AG08395 (cell line): ENCODE measurements at regions not wholly inside any gene's neighbourhood (a gene's known extent, or its start where the extent isn't known, plus 50 kb on each side); places are given as distances from the start of the nearest gene placed in this dataset.

ENCODE experiments used
- DNase-seq: peaks from one replicate; pipeline ENCODE4 v3.0.0; 2012; ENCODE audit warnings: mixed read lengths, low spot score

DNA sequence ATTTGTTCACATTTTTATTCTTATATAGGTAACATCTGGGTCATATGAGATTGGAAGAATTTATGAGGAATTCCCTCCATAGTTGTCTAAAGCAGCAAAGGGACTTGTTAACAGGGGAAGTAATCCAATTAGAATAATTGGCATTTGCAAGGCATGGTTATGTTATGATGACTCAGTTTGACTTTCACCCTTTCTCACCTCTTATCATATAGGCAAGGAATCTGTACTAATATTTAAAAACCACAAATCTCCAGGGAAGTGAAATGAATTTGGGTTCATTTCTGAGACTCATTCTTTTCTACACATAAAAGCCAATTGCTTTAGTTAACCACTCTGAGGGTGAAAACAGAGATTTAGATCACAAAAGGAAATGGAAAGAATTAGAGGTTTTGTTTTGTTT lies 281.5 kb upstream of the DKK2 start:
- DNase-seq = peak; percentile 3

DNA sequence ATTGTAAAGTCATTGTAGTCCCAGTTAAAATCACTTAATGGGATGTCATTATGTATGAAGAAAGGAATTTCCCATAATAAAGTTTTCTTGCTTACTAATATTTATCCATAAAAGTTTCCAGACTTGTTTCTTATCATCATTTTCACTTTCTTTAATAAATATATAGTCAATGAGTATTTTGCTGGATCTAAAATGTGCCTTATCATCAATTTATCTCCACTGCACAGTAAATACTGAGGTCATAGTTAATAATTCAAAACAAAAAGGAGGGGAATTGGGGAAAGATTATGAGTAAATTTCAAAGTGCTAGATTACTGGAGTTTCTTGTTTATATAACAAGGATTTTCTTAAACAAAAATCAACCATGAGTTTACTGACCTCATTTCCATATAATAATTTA lies 279.5 kb upstream of the DKK2 start:
- no peak for DNase-seq

DNA sequence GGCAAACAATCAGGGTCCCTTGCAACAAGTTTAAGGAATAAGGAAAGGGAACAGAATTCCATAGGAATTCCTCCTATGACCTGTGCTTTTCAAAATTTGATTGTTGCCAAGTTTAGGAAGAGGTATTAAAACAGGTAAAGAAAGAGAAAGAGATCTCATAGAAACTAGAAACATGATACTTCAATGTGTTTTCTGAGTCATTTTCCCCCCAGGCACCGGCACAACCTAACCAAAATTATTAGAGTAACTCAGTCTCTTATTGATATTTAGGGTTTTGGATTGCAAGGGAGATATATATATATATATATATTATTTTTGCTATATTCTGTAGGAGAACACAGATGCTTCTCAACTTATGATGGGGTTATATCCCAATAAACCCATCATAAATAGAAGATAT lies 278.0 kb upstream of the DKK2 start:
- DNase-seq = no peak

DNA sequence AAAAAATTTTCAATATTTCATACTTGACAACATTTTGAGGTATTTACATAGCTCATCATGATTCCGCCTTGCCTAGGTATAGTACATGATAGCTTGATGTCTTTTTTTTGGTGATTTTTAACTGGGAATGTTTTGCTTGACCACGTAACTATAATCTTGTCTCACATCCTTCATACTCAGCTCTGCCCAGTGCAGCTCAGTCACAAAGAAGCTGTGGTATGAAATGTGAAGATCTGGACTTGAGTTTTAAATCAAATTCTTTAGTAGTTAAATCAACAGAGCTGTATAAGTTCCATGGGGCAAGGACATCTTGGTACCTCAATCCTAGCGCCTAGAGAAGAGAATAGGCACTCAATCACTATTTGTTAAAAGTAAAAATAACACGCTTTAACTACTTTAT lies 276.3 kb upstream of the DKK2 start:
- DNase-seq = peak; percentile 7

DNA sequence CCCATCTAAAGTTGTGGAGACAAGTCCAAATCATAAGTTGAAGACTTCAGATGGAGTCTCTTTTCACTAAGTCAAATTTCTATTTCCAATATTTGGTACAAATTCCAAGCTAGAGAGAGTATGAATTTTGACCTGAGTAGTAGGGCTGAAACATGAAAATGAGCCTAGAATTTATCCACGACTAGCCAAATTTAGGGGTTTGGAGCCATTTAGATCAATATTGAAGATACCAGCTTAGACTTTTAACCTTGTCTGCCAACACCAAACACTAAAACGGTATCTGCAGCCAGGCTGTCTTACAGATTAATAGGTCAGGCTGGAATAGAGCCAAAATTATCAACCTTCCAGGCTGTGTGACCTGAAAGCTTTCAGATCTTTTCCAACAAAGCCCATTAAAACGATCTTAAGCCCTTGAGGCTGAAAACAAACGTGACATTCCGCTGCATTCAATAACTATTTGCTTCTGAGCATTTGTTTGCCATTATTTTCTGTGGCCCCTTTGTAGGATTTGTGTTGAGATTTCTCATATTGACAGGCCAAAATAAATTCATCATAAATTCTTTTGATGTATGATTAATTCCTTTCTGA lies 268.7 kb upstream of the DKK2 start:
- no peak for DNase-seq

DNA sequence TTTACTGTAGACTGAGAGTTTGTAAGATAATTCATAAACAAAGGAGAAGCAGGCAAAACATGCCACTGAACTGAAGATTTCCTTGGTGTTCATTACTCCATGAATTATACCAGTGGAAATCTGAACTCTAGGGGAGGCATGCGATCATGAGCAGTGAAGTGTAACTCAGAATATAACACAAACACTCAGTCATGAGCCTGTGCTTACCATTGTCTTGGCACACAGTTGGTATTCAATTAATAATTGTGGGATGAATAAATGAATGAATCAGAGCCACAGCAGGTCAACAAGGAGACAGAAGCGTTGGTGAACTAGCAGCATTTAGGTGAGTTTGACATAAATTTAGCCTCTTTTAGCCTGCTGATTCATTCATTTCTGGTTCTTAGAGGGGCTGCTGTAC lies 263.5 kb upstream of the DKK2 start:
- no peak for DNase-seq

DNA sequence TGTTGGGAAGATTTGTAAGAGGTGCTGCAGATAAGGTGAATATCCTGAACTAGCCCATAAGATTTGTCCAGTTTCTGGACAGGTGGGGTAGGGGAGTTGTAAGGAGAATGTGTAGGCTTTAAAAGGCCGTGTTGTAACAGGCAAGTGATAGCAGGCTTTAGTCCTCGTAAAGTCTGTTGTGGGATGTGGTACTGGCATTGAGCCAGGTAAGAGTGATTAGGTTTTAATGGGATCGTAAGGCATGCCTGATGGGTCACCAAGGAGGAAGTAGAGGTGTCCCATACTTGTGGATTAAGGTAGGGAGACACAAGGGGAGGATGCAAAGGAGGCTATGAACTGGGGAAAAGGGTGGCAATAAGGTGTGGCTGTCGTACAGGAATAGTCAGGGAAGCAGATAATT lies 256.9 kb upstream of the DKK2 start:
- DNase-seq = no peak

DNA sequence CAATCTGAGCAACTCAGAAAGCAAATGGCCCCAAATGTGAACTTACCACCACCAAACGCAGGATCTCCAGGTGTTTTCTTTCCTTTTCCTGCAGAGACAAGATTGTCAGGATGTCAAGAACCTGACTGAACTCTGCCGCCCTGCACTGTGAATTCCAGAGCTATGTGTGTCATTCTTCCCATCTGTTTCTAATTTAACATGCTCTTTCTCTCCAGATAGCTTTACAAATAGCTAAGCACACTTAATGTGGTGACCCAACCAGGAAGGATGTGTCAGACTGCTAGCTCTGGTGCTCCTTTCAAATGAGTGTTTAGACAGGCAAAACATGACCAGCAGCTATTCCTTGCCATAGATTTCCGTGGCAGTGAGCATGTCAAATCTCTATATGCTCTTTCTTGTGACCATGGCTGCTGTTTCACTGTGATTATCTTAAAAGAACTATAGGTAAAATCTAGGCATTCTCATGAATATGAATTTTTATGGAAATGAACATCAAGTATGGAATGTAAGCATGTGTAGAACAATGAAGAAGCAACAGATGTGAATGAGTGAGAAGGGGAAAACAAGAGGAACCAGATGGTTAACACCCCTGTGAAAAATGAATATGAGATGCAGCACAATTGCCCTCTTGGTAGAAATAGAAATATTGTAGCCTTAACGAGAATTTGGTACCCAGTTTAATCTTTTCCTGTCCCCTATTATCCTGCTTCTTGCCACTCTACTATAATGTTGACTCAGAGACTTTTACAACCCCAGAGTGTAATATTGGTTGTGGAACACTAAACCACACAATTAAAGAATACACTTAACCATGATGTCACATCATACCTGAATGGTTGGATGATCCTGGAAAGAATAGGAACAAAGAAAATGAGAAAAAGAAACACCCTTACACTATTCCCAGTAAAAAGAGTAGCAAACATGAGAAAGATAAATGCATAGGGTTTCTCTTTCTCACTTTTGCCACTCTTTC lies 247.8 kb upstream of the DKK2 start:
- peak; percentile 93 for DNase-seq

DNA sequence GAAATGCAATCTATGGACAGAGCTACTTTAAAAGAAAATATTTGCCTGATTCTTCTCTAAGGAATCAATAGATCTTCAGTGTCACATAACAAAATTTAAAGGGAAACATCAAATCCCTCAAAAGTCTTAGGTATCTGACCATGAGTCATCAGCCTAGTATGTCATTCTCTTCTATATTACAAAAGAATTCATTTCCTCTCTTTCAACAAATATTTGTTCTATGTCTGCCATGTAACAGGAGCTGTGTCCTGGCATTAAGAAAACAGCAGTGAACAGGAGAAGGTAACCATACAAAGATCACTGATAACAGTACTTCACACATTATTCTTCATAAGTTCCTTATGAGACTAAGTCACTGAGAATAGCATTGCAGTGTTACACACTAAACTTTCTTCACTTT lies 243.6 kb upstream of the DKK2 start:
- peak; percentile 16 for DNase-seq

DNA sequence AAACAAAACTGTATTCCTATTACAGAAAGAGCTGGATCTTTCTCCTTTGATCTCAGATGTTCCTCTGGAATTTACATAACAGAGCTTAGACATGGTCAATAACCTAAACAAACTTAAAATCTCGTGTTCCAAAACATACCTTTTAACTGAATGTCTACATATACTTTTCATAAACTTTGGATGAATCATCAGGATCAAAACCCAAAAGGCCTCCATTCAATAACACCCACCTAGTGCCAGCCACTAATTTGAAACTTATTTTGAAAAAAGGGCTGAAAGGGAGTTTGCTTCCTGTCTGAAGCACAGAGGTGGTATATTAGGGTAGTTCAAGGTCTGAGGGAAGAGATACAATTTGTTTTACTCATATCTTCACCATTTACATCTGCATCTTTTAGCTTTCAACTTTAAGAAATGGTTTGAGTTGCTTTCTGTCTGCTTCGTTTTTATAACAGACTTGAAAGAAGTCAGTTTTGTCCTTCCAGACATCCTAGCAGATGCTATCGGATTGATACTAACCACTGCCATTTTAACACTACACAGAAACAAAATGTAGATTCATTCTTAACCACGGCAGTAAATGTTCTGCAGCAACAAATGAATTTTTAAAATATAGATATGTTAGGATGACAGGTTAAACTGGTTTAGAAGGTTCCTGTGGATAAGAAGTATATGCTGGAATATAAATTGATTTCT lies 242.8 kb upstream of the DKK2 start:
- DNase-seq = no peak

DNA sequence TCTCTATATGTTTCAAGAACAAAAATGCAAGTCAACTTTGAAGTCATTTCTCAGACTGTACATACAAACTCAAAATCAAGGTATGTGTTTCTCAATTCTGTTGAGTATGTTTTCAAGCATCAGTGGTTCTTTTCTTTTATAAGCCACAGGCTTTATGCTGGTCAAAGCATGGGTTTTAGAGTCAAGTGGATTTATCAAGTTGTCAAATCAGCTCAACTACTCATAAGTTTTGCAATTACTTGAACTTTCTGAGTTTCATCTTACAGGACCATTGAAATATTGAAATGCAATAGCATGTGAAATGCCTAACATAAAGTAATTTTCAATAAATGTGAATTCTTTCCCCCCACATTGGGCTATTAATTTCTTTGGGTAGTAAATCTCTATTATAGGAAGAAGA lies 239.9 kb upstream of the DKK2 start:
- DNase-seq = no peak

DNA sequence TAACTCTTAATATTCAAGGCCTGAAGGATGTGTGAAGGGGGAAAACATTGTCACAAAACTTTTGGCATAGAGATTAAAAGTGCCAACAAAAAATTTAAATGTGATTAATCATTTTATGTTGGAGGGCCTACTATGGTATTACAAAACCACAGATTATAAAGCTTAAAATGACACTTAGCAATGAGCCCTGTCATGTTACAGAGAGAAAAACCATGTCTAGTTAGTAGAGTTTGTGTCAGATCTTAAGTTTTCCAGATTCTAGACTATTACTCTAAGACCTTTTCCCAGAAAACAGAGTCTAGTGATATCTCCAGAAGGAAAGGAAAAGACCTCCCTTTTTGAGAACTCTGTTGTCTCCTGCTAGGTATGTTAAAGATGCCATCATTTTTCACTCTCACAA lies 239.1 kb upstream of the DKK2 start:
- DNase-seq = no peak

DNA sequence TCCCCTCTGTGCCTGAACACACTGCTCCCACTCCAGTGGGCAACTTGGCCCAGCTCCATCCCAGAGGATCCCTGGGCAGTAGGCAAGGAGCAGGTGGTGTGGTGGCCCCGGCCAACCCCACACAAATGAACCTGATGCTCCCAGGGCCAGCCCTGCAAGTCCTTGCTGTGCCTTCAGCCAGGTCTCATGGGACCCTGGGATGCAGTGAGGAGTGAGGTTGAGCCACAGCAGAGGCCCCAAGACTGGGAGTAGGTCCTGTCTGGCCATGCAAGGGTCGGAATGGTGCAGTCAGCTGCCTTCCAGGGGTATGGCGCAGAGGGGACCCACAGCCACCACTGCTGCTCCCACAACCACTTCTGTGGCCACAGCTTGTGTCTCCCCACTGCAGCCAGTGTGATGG lies 234.5 kb upstream of the DKK2 start:
- no peak for DNase-seq

DNA sequence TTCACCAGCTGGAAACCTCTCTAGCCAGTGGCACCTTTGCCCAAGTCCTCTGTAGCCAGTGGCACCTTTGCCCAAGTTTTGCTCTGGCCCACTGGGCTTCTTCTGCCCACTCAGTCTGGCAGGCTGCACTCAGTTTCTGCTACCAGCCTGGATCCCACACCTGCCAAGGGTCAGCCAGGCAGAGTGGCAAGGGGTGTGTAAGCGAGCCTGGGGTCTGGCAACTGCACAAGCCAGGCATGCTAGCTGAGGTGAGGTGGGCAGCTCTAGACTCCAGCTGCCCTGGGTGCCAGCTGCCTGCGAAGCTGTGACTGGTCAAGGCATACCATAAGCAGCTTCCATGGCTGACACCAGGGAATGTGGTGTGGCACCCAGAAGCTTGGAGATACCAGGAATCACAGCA lies 233.1 kb upstream of the DKK2 start:
- no peak for DNase-seq

DNA sequence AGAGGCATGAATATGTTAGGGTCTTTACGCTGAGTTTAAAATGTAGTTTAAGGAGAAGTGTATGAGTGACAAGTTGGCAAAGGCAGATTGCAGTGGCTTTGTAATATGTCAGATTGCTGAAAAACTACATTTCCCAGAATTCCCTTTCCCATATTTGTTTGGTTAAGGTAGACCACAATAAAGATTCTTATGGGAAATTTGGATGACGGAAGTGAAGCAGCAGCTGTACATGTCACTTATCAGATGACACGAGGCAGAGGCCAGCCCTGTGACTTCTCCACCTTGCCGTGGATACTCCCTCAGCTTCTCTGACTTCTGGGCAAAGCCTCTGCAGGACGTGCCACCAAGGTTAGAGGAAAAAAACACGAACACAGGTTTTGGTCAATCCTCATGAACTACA lies 229.7 kb upstream of the DKK2 start:
- no peak for DNase-seq

DNA sequence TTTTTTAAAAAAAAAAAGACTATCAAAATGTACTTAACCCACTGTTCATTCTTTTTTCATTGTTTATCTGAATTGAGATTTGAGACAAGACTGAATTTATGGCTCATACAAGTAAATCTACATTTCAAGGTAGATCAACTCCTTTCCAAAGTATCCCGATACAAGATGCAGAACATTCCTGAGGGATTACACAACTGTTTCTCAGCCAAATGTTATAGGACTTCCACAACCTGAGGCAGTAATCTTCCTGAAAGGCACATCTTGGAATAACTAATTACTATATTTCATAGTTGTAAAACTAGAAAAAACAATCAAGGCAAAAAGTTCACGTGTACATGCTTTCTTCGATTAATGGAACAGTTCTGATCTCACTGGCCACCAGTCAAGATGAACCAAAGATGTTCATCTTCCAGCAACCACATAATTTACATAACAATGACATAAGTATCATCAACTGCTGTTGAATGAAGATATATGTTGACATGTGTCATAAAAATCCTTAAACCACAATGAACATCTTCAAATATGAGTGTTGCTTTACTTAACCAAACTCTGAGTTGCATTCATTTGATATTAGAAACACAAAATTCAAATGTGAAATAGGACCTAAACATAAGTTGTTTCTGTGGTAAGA lies 225.2 kb upstream of the DKK2 start:
- no peak for DNase-seq

DNA sequence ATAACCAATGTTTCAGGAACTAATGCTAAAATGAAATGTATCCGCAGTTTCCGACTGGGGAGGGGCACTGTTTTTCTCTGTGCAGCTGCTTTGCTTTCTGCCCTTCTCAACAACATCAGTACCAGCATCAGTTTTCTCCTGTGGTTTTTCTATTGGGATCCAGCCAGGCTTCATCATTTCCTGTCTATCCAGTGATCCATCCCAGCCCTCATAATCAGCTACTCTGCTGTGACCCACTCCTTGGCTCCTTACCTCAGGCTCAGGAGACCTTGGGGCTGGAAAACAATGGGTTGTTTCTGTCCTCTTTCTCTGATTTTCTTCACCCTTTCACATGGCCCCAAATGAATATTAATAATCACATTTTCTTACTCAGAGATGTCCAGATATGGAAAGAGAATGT lies 222.2 kb upstream of the DKK2 start:
- DNase-seq = peak; percentile 58

DNA sequence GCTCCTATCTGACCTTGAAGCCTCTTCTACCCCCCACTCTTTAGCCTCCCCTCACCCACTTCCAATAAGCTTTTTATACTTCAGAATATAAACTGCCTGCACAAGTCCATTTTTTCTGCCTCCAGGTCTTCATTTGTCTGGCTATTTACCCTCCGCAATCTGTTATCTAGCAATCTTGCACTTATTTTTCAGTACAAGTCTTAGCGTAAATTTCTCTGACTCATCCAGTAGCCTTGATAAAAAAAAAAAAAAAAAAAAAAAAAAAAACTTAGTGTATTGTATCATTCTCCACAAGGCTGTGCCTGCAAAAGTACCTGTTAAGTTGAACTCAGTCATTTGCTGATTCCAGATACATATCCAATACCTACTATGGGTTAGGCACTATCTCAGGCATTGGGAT lies 219.5 kb upstream of the DKK2 start:
- DNase-seq = no peak

DNA sequence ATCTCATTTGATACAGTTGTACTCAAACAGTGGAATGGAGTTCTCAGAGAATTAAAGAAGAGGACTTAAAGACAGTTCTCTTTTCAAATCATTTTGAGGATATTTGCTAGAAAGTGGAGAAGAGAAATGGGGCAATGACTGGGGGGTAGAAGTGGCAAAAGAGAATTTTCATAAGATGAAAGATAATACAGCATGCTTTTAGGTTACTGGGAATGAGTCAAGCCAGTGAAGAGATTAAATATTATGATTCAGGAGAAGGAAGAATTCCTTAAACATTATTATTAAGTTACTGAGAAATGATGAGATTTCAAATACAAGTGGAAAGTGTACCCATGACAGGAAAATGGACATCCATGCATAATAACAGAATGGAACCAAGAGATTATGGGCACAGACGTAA lies 219.0 kb upstream of the DKK2 start:
- no peak for DNase-seq

DNA sequence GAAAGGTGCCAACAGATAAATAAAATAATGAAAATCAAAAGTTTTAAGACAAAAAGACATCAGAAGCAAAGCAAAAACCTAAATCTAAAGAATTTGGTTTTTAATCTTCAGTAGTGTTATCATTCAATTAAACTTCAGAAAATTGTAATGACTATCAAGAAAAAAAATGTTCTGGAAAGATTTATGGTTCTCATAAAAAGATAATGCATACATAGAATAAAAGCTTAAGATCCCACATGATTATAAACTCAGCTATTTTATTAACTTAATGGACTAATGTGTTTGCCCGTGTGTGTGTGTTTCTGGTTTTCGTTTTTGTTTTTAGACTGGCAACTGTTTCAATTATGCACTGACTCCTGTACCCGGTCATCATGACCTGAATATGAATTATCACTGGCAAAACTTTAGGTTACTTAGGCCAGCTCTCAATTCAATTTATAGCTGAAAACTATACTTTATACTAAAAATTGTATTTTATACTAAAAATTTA lies 217.5 kb upstream of the DKK2 start:
- no peak for DNase-seq

DNA sequence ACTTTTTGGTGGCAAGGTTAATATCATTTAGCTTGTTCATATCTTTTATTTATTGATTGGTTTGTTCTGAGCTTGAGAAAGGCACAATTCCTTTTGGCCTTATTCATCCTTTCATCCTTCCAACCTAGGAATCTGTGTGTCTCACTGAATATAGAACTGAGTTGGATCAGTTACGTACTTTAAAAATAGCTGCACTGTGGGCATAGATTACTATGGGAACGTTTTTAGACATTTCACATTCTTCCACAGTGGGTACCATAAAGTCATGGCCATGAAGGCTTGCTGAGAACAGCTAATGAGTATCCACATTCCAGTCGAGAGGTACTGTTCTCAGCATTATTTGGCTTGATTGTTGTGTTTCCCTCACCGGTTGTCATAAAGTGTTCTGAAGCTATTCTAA lies 217.0 kb upstream of the DKK2 start:
- no peak for DNase-seq

DNA sequence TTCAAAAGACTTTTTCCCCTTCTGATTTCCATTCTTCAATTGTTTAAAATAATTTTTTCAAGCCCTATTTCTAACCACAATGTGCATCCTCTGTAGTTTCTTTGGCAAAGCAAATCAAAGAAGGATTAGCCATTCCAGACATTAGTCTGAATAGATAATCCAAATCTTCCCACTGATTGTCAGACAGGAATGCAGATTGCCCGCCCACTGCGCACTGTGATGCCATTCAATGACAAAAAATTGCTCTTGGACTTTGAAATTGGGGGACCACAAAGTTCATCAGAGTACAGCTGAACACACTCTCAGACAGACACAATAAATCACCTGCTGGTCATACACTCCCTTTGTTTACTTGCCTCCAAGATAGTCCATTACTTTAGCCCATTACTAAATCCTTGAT lies 216.5 kb upstream of the DKK2 start:
- DNase-seq = no peak

DNA sequence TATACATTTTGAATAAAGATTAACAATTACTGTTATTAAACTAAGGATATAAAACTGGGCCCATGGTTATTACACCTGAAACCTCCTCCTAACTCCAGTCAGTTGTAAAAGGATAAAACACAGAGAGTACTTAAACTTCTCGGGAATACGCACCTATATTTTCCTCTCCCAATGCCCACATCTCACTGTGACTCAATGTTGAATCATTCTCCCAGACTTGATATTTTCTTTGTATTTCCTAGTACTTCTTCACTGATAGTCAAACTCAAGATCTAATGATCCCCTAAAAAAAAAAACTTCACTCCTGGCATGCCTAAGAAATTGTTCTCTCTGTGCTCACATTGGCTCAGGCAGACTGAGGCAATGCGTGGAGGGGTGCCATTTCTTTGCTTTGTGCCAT lies 212.5 kb upstream of the DKK2 start:
- DNase-seq = no peak
